ENCODE measurements at regions not wholly inside any gene's neighbourhood (a gene's known extent, or its start where the extent isn't known, plus 50 kb on each side); places are given as distances from the start of the nearest gene placed in this dataset.

DNA sequence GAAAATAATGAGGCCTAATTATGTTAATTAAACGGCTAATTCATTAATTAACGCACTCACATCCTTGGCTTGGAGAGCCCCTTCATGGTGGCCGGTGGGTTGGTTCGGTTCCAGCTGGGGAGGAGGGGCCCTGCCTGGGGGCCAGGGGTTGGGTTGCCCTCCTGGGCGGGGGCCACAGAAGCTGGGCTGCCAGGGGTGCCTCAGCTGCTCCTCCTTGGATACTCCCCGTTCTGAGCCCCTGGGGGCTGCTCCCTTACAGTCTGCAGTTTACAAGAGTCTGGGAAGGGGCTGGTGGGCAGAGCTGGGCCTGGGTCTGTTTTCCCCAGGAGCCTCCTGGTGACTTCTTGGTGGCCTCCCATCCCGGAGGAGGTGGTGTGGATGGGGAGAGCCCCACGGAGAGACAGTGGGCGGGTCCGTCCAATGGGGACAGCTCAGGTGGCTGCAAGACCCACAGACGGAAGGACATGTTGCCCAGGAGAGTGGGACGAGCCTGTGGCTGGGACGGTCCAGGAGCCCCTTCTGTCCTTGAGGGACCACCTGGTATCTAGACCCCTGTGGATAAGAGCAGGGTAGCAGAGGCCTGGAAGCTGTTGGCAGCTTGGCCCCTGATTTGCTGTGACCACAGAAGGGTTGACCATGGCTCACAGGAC is 277.5 kb downstream of the PBX3 start:
- Histone ChIP-seq H3K27ac (ENCODE audit: low read depth, low read length) (no peak overlapping the region), H3K4me1 (ENCODE audit: control insufficient read depth, low read length) (no peaks in the 10 kb centered on the region), H3K4me2 (ENCODE audit: low read length) (no peak overlapping the region), H3K36me3 (ENCODE audit: control insufficient read depth, low read length) (no peaks in the 10 kb centered on the region), H3K9me2 (replicated peaks; ENCODE audit: control insufficient read depth, low read length) (no peaks in the 10 kb centered on the region), H3K27me3 (ENCODE audit: control insufficient read depth, low read length) (no peaks in the 10 kb centered on the region), H3K4me3 (ENCODE audit: low read length) (no peak overlapping the region), H3K79me2 (ENCODE audit: control insufficient read depth, low read length) (no peaks in the 10 kb centered on the region), H3K9me3 (ENCODE audit: control insufficient read depth, insufficient read depth, low read length) (peaks cover 5% of the 10 kb centered on the region; the same call in 1 of the 2 replicates), H4K20me1 (ENCODE audit: control insufficient read depth, insufficient read depth, low read depth, low read length) (no peaks in the 10 kb centered on the region), H3F3A (ENCODE audit: control insufficient read depth, insufficient read depth) (no peaks in the 10 kb centered on the region)
- TF ChIP-seq, protein P1, sequence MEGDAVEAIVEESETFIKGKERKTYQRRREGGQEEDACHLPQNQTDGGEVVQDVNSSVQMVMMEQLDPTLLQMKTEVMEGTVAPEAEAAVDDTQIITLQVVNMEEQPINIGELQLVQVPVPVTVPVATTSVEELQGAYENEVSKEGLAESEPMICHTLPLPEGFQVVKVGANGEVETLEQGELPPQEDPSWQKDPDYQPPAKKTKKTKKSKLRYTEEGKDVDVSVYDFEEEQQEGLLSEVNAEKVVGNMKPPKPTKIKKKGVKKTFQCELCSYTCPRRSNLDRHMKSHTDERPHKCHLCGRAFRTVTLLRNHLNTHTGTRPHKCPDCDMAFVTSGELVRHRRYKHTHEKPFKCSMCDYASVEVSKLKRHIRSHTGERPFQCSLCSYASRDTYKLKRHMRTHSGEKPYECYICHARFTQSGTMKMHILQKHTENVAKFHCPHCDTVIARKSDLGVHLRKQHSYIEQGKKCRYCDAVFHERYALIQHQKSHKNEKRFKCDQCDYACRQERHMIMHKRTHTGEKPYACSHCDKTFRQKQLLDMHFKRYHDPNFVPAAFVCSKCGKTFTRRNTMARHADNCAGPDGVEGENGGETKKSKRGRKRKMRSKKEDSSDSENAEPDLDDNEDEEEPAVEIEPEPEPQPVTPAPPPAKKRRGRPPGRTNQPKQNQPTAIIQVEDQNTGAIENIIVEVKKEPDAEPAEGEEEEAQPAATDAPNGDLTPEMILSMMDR (IDR thresholded peaks at IDR 0.05; ENCODE audit: low read depth, low read length, poor library complexity, severe bottlenecking) = no peak
- no peak for TF ChIP-seq EZH2phosphoT487 (IDR thresholded peaks at IDR 0.05; ENCODE audit: borderline replicate concordance, low read length)

DNA sequence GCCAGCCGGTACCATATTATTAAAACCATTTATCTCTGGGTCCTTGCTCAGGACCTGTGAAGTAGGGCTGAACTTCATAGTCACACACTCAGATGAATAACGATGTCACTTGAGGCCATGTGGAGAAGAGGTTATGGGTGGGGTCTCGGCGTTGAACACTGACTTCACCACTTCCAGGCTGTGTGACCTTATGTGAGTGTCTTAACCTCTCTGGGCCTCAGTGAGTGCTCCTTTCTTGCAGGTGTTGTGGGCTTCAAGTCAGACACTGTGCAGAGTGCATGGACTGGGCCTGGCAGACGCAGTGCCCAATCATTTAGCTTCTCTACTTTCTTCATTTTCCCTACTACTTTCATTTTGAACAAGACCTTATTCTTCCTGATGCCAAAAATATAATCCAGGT is 278.8 kb downstream of the PBX3 start:
- H3K4me2 ChIP-seq (ENCODE audit: low read length) = no peak overlapping the region
- H3K27me3 ChIP-seq (ENCODE audit: control insufficient read depth, low read length) = no peaks in the 10 kb centered on the region
- H3K36me3 ChIP-seq (ENCODE audit: control insufficient read depth, low read length) = no peaks in the 10 kb centered on the region
- TF ChIP-seq, protein P1 (IDR thresholded peaks at IDR 0.05; ENCODE audit: low read depth, low read length, poor library complexity, severe bottlenecking) = no peak
- TF ChIP-seq EZH2phosphoT487 (IDR thresholded peaks at IDR 0.05; ENCODE audit: borderline replicate concordance, low read length) = no peak
- no peaks in the 10 kb centered on the region for H4K20me1 ChIP-seq (ENCODE audit: control insufficient read depth, insufficient read depth, low read depth, low read length)
- H3K79me2 ChIP-seq (ENCODE audit: control insufficient read depth, low read length) = no peaks in the 10 kb centered on the region
- H3F3A ChIP-seq (ENCODE audit: control insufficient read depth, insufficient read depth) = no peaks in the 10 kb centered on the region
- no peaks in the 10 kb centered on the region for H3K9me2 ChIP-seq (replicated peaks; ENCODE audit: control insufficient read depth, low read length)
- no peak overlapping the region for H3K27ac ChIP-seq (ENCODE audit: low read depth, low read length)
- H3K4me3 ChIP-seq (ENCODE audit: low read length) = no peak overlapping the region
- H3K4me1 ChIP-seq (ENCODE audit: control insufficient read depth, low read length) = no peaks in the 10 kb centered on the region
- peaks cover 5% of the 10 kb centered on the region; the same call in 1 of the 2 replicates for H3K9me3 ChIP-seq (ENCODE audit: control insufficient read depth, insufficient read depth, low read length)

DNA sequence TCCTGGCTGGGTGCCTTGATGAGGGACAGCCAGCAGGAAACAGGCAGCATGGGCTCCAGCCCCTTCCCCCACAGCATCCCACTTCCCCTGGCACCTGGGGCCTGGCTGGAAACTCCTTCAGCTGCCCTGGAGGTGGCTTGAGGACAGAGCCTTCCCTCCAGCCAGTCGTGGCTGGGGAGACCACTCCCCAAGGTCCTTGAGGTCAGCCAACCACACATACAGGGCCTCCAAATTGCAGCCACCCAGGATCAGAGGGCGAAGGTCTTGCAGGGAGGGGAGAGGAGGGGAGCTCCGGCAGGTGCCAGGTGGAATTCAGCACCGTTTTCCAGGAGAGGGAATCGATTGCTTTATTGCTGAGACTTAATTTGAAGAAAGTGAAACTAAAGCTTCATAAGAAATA is 280.4 kb downstream of the PBX3 start:
- no peaks in the 10 kb centered on the region for H3K36me3 ChIP-seq (ENCODE audit: control insufficient read depth, low read length)
- no peak overlapping the region for H3K4me2 ChIP-seq (ENCODE audit: low read length)
- TF ChIP-seq EZH2phosphoT487 (IDR thresholded peaks at IDR 0.05; ENCODE audit: borderline replicate concordance, low read length) = no peak
- TF ChIP-seq, protein P1 (IDR thresholded peaks at IDR 0.05; ENCODE audit: low read depth, low read length, poor library complexity, severe bottlenecking) = no peak
- H3K27me3 ChIP-seq (ENCODE audit: control insufficient read depth, low read length) = no peaks in the 10 kb centered on the region
- no peak overlapping the region for H3K27ac ChIP-seq (ENCODE audit: low read depth, low read length)
- no peaks in the 10 kb centered on the region for H3F3A ChIP-seq (ENCODE audit: control insufficient read depth, insufficient read depth)
- no peaks in the 10 kb centered on the region for H4K20me1 ChIP-seq (ENCODE audit: control insufficient read depth, insufficient read depth, low read depth, low read length)
- no peaks in the 10 kb centered on the region for H3K9me2 ChIP-seq (replicated peaks; ENCODE audit: control insufficient read depth, low read length)
- no peak overlapping the region for H3K4me3 ChIP-seq (ENCODE audit: low read length)
- peaks cover 5% of the 10 kb centered on the region; the same call in 1 of the 2 replicates for H3K9me3 ChIP-seq (ENCODE audit: control insufficient read depth, insufficient read depth, low read length)
- H3K79me2 ChIP-seq (ENCODE audit: control insufficient read depth, low read length) = no peaks in the 10 kb centered on the region
- H3K4me1 ChIP-seq (ENCODE audit: control insufficient read depth, low read length) = no peaks in the 10 kb centered on the region

Data from DOHH2 (cell line).